GM18498 (cell line): ENCODE measurements at regions not wholly inside any gene's neighbourhood (a gene's known extent, or its start where the extent isn't known, plus 50 kb on each side); places are given as distances from the start of the nearest gene placed in this dataset.

ENCODE experiments used
- ATAC-seq: cut with Tn5 transposase; IDR thresholded peaks from one replicate; pipeline ENCODE4 v1.9.1; 2021; ENCODE audit warnings: mild to moderate bottlenecking, moderate library complexity; ENCODE audit not compliant: unreplicated experiment

- no peak for ATAC-seq
Observed at GRCh38 chr6:40313582-40313981, 273.6 kb downstream of the LRFN2 start.

GRCh38 chr6:40312213-40313015 lies 274.8 kb downstream of the LRFN2 start:
- no peak for ATAC-seq

GRCh38 chr6:40308533-40309306 lies 278.4 kb downstream of the LRFN2 start:
- no peak for ATAC-seq

- no peak for ATAC-seq
Observed at GRCh38 chr6:40307712-40308111, 279.5 kb downstream of the LRFN2 start.

- ATAC-seq: no peak
Observed at GRCh38 chr6:40302856-40303454, 284.2 kb downstream of the LRFN2 start.

GRCh38 chr6:40299681-40300080 lies 287.5 kb downstream of the LRFN2 start:
- ATAC-seq: no peak

- ATAC-seq: no peak
Observed at GRCh38 chr6:40298207-40298606, 289.0 kb downstream of the LRFN2 start.

- ATAC-seq: no peak
Observed at GRCh38 chr6:40295251-40295950, 291.8 kb downstream of the LRFN2 start.

GRCh38 chr6:40293460-40294185 lies 293.5 kb downstream of the LRFN2 start:
- no peak for ATAC-seq

- no peak for ATAC-seq
Observed at GRCh38 chr6:40293060-40293459, 294.1 kb downstream of the LRFN2 start.

- ATAC-seq: no peak
Observed at GRCh38 chr6:40290816-40291215, 296.3 kb downstream of the LRFN2 start.

GRCh38 chr6:40288919-40289318 lies 298.2 kb downstream of the LRFN2 start:
- ATAC-seq: no peak

GRCh38 chr6:40287296-40287850 lies 299.8 kb downstream of the LRFN2 start:
- no peak for ATAC-seq

- ATAC-seq: no peak
Observed at GRCh38 chr6:40286721-40287120, 300.4 kb downstream of the LRFN2 start.

GRCh38 chr6:40285996-40286395 lies 301.2 kb downstream of the LRFN2 start:
- ATAC-seq: no peak

GRCh38 chr6:40285535-40285934 lies 301.6 kb downstream of the LRFN2 start:
- ATAC-seq: no peak

GRCh38 chr6:40282986-40283385 lies 304.2 kb downstream of the LRFN2 start:
- no peak for ATAC-seq

GRCh38 chr6:40281402-40281801 lies 305.8 kb downstream of the LRFN2 start:
- ATAC-seq: no peak

- ATAC-seq: no peak
Observed at GRCh38 chr6:40280231-40280630, 306.9 kb downstream of the LRFN2 start.

- no peak for ATAC-seq
Observed at GRCh38 chr6:40276141-40276540, 311.0 kb downstream of the LRFN2 start.
